HepG2 (cell line): ENCODE measurements at regions not wholly inside any gene's neighbourhood (a gene's known extent, or its start where the extent isn't known, plus 50 kb on each side); places are given as distances from the start of the nearest gene placed in this dataset.

ENCODE experiments used
- ARID5B ChIP-seq: IDR thresholded peaks from 2 replicates; pipeline ENCODE4 v1.4.0; 2020; ENCODE audit warnings: mild to moderate bottlenecking, missing genetic modification reagents
- CHD2 ChIP-seq: IDR thresholded peaks from 2 replicates; pipeline ENCODE4 v1.6.1; 2011; ENCODE audit warnings: low read depth, low read length, improper control_type of control experiment
- HOXA7 ChIP-seq: sonication (generic); formaldehyde crosslinking; IDR thresholded peaks from 2 replicates; pipeline ENCODE4 v1.8.1; 2022; ENCODE audit warnings: mild to moderate bottlenecking, missing genetic modification reagents, moderate library complexity
- JARID2 ChIP-seq: sonication (generic); formaldehyde crosslinking; IDR thresholded peaks from 2 replicates; pipeline ENCODE4 v1.8.1; 2023; ENCODE audit warnings: missing genetic modification reagents, inconsistent platforms; ENCODE audit not compliant: insufficient replicate concordance
- KDM1A ChIP-seq: IDR thresholded peaks from 2 replicates; pipeline ENCODE4 v1.6.1; 2016; ENCODE audit warnings: missing compliant biosample characterization
- KLF12 ChIP-seq: sonication (generic); formaldehyde crosslinking; IDR thresholded peaks from 2 replicates; pipeline ENCODE4 v1.4.0; 2020; ENCODE audit warnings: missing genetic modification reagents, borderline replicate concordance
- SALL2 ChIP-seq: sonication (generic); formaldehyde crosslinking; IDR thresholded peaks from 2 replicates; pipeline ENCODE4 v1.8.1; 2023; ENCODE audit warnings: mild to moderate bottlenecking, missing genetic modification reagents, inconsistent platforms
- SMAD1 ChIP-seq: sonication (generic); formaldehyde crosslinking; IDR thresholded peaks from 2 replicates; pipeline ENCODE4 v1.4.0; 2020; ENCODE audit warnings: missing genetic modification reagents, low read depth, mild to moderate bottlenecking, borderline replicate concordance
- ZFP91 ChIP-seq: sonication (generic); formaldehyde crosslinking; IDR thresholded peaks from 2 replicates; pipeline ENCODE4 v1.9.0; 2022; ENCODE audit warnings: missing genetic modification reagents, mild to moderate bottlenecking, borderline replicate concordance
- ZNF691 ChIP-seq: sonication (generic); formaldehyde crosslinking; IDR thresholded peaks from 2 replicates; pipeline ENCODE4 v1.4.0; 2020; ENCODE audit warnings: missing genetic modification reagents, low read depth, mild to moderate bottlenecking, borderline replicate concordance
- TF ChIP-seq, protein P1 (sequence below): IDR thresholded peaks from 2 replicates; pipeline ENCODE4 v1.6.1; 2012; ENCODE audit warnings: low read length, improper control_type of control experiment
- TF ChIP-seq, protein P2 (sequence below): sonication (generic); formaldehyde crosslinking; IDR thresholded peaks from 2 replicates; pipeline ENCODE4 v1.4.0; 2020; ENCODE audit warnings: missing genetic modification reagents

- TF ChIP-seq ARID5B (CRISPR knock-in tag) (peak; percentile 83), SALL2 (no peak), SMAD1 (CRISPR knock-in tag) (no peak), ZFP91 (no peak), JARID2 (no peak), CHD2 (no peak), HOXA7 (CRISPR knock-in tag) (no peak), KLF12 (CRISPR knock-in tag) (no peak), ZNF691 (peak; percentile 62; the same call in 1 of the 2 replicates), KDM1A (CRISPR knock-in tag) (no peak)
- TF ChIP-seq, protein P1, sequence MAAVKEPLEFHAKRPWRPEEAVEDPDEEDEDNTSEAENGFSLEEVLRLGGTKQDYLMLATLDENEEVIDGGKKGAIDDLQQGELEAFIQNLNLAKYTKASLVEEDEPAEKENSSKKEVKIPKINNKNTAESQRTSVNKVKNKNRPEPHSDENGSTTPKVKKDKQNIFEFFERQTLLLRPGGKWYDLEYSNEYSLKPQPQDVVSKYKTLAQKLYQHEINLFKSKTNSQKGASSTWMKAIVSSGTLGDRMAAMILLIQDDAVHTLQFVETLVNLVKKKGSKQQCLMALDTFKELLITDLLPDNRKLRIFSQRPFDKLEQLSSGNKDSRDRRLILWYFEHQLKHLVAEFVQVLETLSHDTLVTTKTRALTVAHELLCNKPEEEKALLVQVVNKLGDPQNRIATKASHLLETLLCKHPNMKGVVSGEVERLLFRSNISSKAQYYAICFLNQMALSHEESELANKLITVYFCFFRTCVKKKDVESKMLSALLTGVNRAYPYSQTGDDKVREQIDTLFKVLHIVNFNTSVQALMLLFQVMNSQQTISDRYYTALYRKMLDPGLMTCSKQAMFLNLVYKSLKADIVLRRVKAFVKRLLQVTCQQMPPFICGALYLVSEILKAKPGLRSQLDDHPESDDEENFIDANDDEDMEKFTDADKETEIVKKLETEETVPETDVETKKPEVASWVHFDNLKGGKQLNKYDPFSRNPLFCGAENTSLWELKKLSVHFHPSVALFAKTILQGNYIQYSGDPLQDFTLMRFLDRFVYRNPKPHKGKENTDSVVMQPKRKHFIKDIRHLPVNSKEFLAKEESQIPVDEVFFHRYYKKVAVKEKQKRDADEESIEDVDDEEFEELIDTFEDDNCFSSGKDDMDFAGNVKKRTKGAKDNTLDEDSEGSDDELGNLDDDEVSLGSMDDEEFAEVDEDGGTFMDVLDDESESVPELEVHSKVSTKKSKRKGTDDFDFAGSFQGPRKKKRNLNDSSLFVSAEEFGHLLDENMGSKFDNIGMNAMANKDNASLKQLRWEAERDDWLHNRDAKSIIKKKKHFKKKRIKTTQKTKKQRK, result no peak
- TF ChIP-seq, protein P2, sequence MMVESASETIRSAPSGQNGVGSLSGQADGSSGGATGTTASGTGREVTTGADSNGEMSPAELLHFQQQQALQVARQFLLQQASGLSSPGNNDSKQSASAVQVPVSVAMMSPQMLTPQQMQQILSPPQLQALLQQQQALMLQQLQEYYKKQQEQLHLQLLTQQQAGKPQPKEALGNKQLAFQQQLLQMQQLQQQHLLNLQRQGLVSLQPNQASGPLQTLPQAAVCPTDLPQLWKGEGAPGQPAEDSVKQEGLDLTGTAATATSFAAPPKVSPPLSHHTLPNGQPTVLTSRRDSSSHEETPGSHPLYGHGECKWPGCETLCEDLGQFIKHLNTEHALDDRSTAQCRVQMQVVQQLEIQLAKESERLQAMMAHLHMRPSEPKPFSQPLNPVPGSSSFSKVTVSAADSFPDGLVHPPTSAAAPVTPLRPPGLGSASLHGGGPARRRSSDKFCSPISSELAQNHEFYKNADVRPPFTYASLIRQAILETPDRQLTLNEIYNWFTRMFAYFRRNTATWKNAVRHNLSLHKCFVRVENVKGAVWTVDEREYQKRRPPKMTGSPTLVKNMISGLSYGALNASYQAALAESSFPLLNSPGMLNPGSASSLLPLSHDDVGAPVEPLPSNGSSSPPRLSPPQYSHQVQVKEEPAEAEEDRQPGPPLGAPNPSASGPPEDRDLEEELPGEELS (CRISPR knock-in tag), result no peak
These were observed 64.0 kb upstream of the FOXE1 start (continued) for GRCh38 chr9:97788763-97789663.
